ENCODE measurements at regions not wholly inside any gene's neighbourhood (a gene's known extent, or its start where the extent isn't known, plus 50 kb on each side); places are given as distances from the start of the nearest gene placed in this dataset.
"Not testable (repeated sequence)": the region's sequence is repeated elsewhere in the genome, so short reads cannot be mapped to it uniquely, and the experiment has no call there.

DNA sequence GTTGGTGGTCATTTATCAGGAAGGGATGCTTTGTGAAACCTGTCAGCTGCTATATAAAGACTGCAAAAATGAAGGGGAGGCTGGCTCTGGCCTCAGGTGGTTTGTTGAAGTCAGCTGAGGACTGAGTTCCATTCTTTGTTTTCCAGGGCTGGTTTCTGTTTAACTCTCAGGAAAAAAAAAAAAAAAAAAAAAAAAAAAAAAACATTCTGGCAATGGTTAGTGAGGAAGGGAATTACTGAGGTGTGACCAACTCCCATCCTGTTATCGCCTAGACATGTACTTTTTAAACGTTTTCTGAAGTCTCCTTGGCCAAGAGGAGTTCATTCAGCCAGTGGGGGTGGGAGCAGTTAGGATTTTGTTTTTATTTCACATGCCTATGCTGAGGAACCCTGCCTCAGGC is 316.3 kb downstream of the OXSM start:
- H3K4me3 ChIP-seq (ENCODE audit: low read depth, low read length) = no peak overlapping the region
- no peaks in the 10 kb centered on the region for H3K36me3 Mint-ChIP-seq
- no peak for DNase-seq
- H3K9me3 Mint-ChIP-seq = peaks cover 0 to 12% (median 2%) of the 10 kb centered on the region in 7 donors
- H3K36me3 ChIP-seq (ENCODE audit: control insufficient read depth, insufficient read depth, low read length) = no peaks in the 10 kb centered on the region
- ATAC-seq (ENCODE audit: low read depth in 2 of 2) = no peak
- no peak overlapping the region for H3K4me3 Mint-ChIP-seq
- H3K27me3 ChIP-seq (ENCODE audit: control insufficient read depth, insufficient read depth, low read length) = no peaks in the 10 kb centered on the region
- H3K27ac ChIP-seq (ENCODE audit: insufficient read depth, low read length, poor library complexity, severe bottlenecking) = no peak overlapping the region
- H3K9me3 ChIP-seq (ENCODE audit: control insufficient read depth in 2 of 2, low read length in 2 of 2) = no peaks in the 10 kb centered on the region
- no peaks in the 10 kb centered on the region for H3K27me3 Mint-ChIP-seq
- no peaks in the 10 kb centered on the region for H3K4me1 ChIP-seq (ENCODE audit: control insufficient read depth, insufficient read depth, low read length, poor library complexity, severe bottlenecking)
- H3K27ac Mint-ChIP-seq = no peak overlapping the region
- H3K4me1 Mint-ChIP-seq = peaks cover 0 to 5% (median 0%) of the 10 kb centered on the region in 4 donors

DNA sequence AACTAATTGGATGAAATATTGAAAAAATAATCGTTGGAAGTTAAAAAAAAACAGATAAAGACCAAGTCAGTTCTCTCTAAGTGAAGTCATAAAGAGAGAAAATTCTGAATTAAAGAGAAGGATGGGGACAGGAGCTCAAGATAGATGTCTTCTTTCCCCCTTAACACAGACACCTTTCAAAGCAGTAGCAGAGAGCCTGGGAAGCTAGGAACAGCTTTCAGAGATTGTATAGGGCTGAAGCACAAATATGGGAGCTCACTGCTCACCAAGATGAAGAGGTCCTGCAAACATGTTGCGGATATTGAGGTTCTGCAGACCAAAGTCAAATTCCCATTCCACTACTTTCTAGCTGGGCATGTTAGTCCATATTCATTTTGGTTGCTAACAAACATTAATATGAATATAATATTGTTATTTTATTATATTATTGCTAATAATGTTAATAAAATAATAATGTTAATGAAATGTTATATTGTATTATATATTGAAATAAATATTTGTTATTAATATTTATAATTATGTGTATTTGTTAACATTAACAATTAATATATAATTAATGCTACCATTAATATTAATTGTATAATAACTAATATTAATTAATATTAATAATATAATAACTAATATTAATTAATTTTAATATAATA is 319.1 kb downstream of the OXSM start:
- Histone ChIP-seq H3K9me3 (ENCODE audit: control insufficient read depth in 2 of 2, low read length in 2 of 2) (no peaks in the 10 kb centered on the region), H3K27ac (ENCODE audit: insufficient read depth, low read length, poor library complexity, severe bottlenecking) (no peak overlapping the region), H3K36me3 (ENCODE audit: control insufficient read depth, insufficient read depth, low read length) (no peaks in the 10 kb centered on the region), H3K4me1 (ENCODE audit: control insufficient read depth, insufficient read depth, low read length, poor library complexity, severe bottlenecking) (no peaks in the 10 kb centered on the region), H3K27me3 (ENCODE audit: control insufficient read depth, insufficient read depth, low read length) (no peaks in the 10 kb centered on the region), H3K4me3 (ENCODE audit: low read depth, low read length) (no peak overlapping the region)
- Mint-ChIP-seq H3K4me1 (peaks cover 0 to 5% (median 0%) of the 10 kb centered on the region in 4 donors), H3K27me3 (no peaks in the 10 kb centered on the region), H3K4me3 (no peak overlapping the region), H3K27ac (no peak overlapping the region), H3K9me3 (peaks cover 0 to 10% (median 2%) of the 10 kb centered on the region in 7 donors), H3K36me3 (no peaks in the 10 kb centered on the region)
- DNase-seq = peak in 1 of 3 donors; percentile 2
- no peak for ATAC-seq (ENCODE audit: low read depth in 2 of 2)

DNA sequence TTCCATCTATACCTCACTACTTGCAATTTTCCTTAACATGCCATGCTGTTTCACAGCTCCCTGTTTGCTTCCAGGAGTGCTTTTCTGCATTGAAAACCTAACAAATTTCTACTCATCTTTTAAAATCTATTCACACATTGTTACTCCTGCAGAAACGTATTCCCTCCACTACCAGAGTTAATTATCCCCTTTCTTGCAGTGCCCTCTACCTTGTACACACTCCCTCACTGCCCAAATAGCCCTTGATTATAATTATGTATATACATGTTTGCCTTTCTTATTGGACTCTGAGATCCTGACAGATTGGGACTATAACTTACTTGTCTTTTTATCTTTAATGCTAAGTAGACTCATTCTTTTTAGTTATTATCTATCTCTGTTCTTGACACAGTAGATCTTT is 325.0 kb downstream of the OXSM start:
- ATAC-seq (ENCODE audit: low read depth in 2 of 2) (no peak), DNase-seq (no peak)
- no peak overlapping the region for H3K27ac Mint-ChIP-seq
- peaks cover 0 to 3% (median 0%) of the 10 kb centered on the region in 4 donors for H3K4me1 Mint-ChIP-seq
- Histone ChIP-seq H3K27me3 (ENCODE audit: control insufficient read depth, insufficient read depth, low read length) (no peaks in the 10 kb centered on the region), H3K4me1 (ENCODE audit: control insufficient read depth, insufficient read depth, low read length, poor library complexity, severe bottlenecking) (no peaks in the 10 kb centered on the region), H3K9me3 (ENCODE audit: control insufficient read depth in 2 of 2, low read length in 2 of 2) (no peaks in the 10 kb centered on the region), H3K27ac (ENCODE audit: insufficient read depth, low read length, poor library complexity, severe bottlenecking) (no peak overlapping the region), H3K36me3 (ENCODE audit: control insufficient read depth, insufficient read depth, low read length) (no peaks in the 10 kb centered on the region), H3K4me3 (ENCODE audit: low read depth, low read length) (no peak overlapping the region)
- H3K4me3 Mint-ChIP-seq = no peak overlapping the region
- no peaks in the 10 kb centered on the region for H3K27me3 Mint-ChIP-seq
- no peaks in the 10 kb centered on the region for H3K36me3 Mint-ChIP-seq
- H3K9me3 Mint-ChIP-seq = peaks cover 0 to 4% (median 0%) of the 10 kb centered on the region in 7 donors

DNA sequence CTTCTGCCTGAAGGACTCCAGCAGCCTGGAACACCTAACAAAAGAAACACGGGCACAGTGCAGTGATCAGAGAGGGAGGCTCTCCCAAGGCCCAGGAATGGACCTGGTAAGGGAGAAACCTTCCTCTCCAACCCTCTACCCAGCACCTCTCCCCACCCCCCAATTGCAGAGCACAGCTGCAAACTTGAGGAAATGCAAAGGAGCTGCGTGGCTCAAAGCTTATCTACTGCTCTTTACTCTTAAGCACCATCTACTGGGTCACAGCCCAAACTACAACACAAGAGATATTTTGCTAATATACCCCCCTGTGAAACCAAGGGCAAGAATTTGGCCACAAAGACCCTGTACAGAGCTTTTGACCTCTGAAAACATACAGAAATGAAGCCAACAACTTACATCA is 328.3 kb downstream of the OXSM start:
- Histone ChIP-seq H3K4me3 (ENCODE audit: low read depth, low read length) (no peak overlapping the region), H3K4me1 (ENCODE audit: control insufficient read depth, insufficient read depth, low read length, poor library complexity, severe bottlenecking) (no peaks in the 10 kb centered on the region), H3K36me3 (ENCODE audit: control insufficient read depth, insufficient read depth, low read length) (no peaks in the 10 kb centered on the region), H3K27me3 (ENCODE audit: control insufficient read depth, insufficient read depth, low read length) (no peaks in the 10 kb centered on the region), H3K9me3 (ENCODE audit: control insufficient read depth in 2 of 2, low read length in 2 of 2) (no peaks in the 10 kb centered on the region), H3K27ac (ENCODE audit: insufficient read depth, low read length, poor library complexity, severe bottlenecking) (no peak overlapping the region)
- Mint-ChIP-seq H3K9me3 (peaks cover 0 to 10% (median 3%) of the 10 kb centered on the region in 7 donors), H3K4me3 (no peak overlapping the region), H3K36me3 (no peaks in the 10 kb centered on the region), H3K4me1 (no peaks in the 10 kb centered on the region), H3K27ac (no peak overlapping the region), H3K27me3 (no peaks in the 10 kb centered on the region)
- ATAC-seq (ENCODE audit: low read depth in 2 of 2) (no peak), DNase-seq (no peak)

DNA sequence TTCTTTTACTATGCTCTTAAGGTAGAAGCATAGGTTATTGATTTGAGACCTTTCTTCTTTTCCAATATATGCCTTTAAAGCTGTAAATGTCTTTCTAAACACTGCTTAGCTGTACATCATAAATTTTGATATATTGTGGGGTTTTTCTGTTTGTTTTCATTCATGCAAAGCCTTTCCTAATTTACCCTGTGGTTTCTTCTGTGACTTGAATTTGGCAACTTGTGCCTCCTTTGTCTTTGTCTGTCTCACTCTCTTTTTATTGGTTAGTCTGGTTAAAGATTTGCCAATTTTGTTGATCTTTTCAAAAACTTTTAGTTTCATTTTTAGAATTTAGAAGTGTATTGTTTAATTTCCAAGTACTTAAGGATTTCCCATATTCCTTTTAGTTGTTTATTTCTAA is 343.1 kb downstream of the OXSM start:
- H3K4me1 ChIP-seq (ENCODE audit: control insufficient read depth, insufficient read depth, low read length, poor library complexity, severe bottlenecking) = no peaks in the 10 kb centered on the region
- Mint-ChIP-seq H3K4me3 (no peak overlapping the region), H3K27me3 (no peaks in the 10 kb centered on the region), H3K9me3 (peaks cover 0 to 12% (median 5%) of the 10 kb centered on the region in 7 donors), H3K4me1 (no peaks in the 10 kb centered on the region), H3K27ac (no peak overlapping the region), H3K36me3 (no peaks in the 10 kb centered on the region)
- no peaks in the 10 kb centered on the region for H3K36me3 ChIP-seq (ENCODE audit: control insufficient read depth, insufficient read depth, low read length)
- H3K9me3 ChIP-seq (ENCODE audit: control insufficient read depth in 2 of 2, low read length in 2 of 2) = no peaks in the 10 kb centered on the region
- H3K27ac ChIP-seq (ENCODE audit: insufficient read depth, low read length, poor library complexity, severe bottlenecking) = no peak overlapping the region
- DNase-seq (no peak), ATAC-seq (ENCODE audit: low read depth in 2 of 2) (no peak)
- H3K27me3 ChIP-seq (ENCODE audit: control insufficient read depth, insufficient read depth, low read length) = no peaks in the 10 kb centered on the region
- no peak overlapping the region for H3K4me3 ChIP-seq (ENCODE audit: low read depth, low read length)

DNA sequence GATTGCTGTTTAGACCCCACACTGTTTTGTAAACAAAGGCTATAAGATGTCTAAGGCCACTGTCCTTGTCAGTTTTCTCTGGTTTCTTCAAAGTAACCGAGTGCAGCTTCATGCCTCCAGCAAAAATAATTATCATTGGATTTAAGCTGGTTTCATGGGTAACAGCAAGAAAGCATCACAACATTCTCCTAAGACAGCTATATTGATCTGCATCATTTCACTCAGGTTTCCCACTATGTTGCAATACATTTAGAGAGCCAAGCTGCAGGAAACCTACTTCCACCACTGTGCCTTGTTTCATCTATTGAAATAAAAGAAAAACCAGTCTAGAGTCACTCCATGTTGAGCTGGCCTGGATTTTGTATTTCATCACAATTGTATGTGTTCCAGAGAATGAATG is 351.4 kb downstream of the OXSM start:
- no peak for ATAC-seq (ENCODE audit: low read depth in 2 of 2)
- Histone ChIP-seq H3K36me3 (ENCODE audit: control insufficient read depth, insufficient read depth, low read length) (no peaks in the 10 kb centered on the region), H3K27me3 (ENCODE audit: control insufficient read depth, insufficient read depth, low read length) (no peaks in the 10 kb centered on the region), H3K27ac (ENCODE audit: insufficient read depth, low read length, poor library complexity, severe bottlenecking) (no peak overlapping the region), H3K4me3 (ENCODE audit: low read depth, low read length) (no peak overlapping the region), H3K9me3 (ENCODE audit: control insufficient read depth in 2 of 2, low read length in 2 of 2) (peaks cover 0 to 3% of the 10 kb centered on the region in 2 experiments), H3K4me1 (ENCODE audit: control insufficient read depth, insufficient read depth, low read length, poor library complexity, severe bottlenecking) (no peaks in the 10 kb centered on the region)
- Mint-ChIP-seq H3K4me3 (no peak overlapping the region), H3K27ac (no peak overlapping the region), H3K36me3 (no peaks in the 10 kb centered on the region), H3K27me3 (no peaks in the 10 kb centered on the region), H3K9me3 (peaks cover 2 to 11% (median 7%) of the 10 kb centered on the region in 7 donors), H3K4me1 (no peaks in the 10 kb centered on the region)
- DNase-seq = no peak

DNA sequence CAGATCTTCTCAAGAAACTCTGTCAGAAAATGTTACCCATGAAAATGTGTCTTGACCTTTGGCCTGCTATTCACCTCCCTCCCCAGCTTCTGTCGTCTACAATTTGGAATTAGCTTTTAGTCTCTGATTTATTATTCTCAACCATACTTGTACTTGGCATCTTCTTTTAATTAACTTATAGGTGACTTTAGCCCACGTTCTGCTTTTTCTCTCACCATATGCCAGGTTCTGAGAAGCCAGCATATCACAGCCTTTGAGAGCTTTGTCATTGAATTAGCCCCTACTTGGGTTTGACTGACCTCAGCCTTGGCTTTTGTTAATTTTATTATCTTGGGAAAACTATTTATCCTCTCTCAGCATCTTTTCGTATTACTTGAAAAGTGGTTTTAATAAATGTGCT is 355.9 kb downstream of the OXSM start:
- no peaks in the 10 kb centered on the region for H3K27me3 ChIP-seq (ENCODE audit: control insufficient read depth, insufficient read depth, low read length)
- Mint-ChIP-seq H3K27ac (no peak overlapping the region), H3K9me3 (peaks cover 0 to 12% (median 5%) of the 10 kb centered on the region in 7 donors), H3K4me3 (no peak overlapping the region), H3K36me3 (no peaks in the 10 kb centered on the region), H3K27me3 (no peaks in the 10 kb centered on the region), H3K4me1 (no peaks in the 10 kb centered on the region)
- no peak overlapping the region for H3K4me3 ChIP-seq (ENCODE audit: low read depth, low read length)
- no peaks in the 10 kb centered on the region for H3K36me3 ChIP-seq (ENCODE audit: control insufficient read depth, insufficient read depth, low read length)
- H3K27ac ChIP-seq (ENCODE audit: insufficient read depth, low read length, poor library complexity, severe bottlenecking) = no peak overlapping the region
- H3K9me3 ChIP-seq (ENCODE audit: control insufficient read depth in 2 of 2, low read length in 2 of 2) = no peaks in the 10 kb centered on the region
- ATAC-seq (ENCODE audit: low read depth in 2 of 2) = no peak
- DNase-seq = no peak
- no peaks in the 10 kb centered on the region for H3K4me1 ChIP-seq (ENCODE audit: control insufficient read depth, insufficient read depth, low read length, poor library complexity, severe bottlenecking)

DNA sequence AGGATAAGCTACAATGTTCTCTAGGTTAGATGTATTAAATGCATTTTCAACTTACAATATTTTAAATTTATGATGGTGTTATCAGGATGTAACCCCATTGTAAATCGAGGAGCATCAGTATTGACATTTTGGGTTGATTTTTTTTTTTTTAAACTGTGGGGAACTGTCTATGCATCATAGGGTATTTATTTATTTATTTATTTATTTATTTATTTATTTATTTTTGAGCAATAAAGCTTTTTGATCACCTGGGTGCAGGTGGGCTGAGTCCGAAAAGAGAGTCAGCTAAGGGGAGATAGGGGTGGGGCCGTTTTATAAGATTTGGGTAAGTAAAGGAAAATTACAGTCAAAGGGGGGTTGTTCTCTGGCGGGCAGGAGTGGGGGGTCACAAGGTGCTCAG is 367.5 kb downstream of the OXSM start:
- not testable (repeated sequence) for H3K27ac ChIP-seq (ENCODE audit: insufficient read depth, low read length, poor library complexity, severe bottlenecking); H3K9me3 Mint-ChIP-seq; H3K27me3 ChIP-seq (ENCODE audit: control insufficient read depth, insufficient read depth, low read length); DNase-seq; H3K27ac Mint-ChIP-seq; H3K36me3 Mint-ChIP-seq; H3K9me3 ChIP-seq (ENCODE audit: control insufficient read depth in 2 of 2, low read length in 2 of 2); ATAC-seq (ENCODE audit: low read depth in 2 of 2); H3K4me3 Mint-ChIP-seq; H3K27me3 Mint-ChIP-seq; H3K4me3 ChIP-seq (ENCODE audit: low read depth, low read length); H3K4me1 Mint-ChIP-seq; H3K36me3 ChIP-seq (ENCODE audit: control insufficient read depth, insufficient read depth, low read length); H3K4me1 ChIP-seq (ENCODE audit: control insufficient read depth, insufficient read depth, low read length, poor library complexity, severe bottlenecking)

Data from CD4-positive, CD25-positive, alpha-beta regulatory T cell (primary cell).